Dedifferentiated amniotic fluid mesenchymal stem cell (primary cell): ENCODE measurements at regions not wholly inside any gene's neighbourhood (a gene's known extent, or its start where the extent isn't known, plus 50 kb on each side); places are given as distances from the start of the nearest gene placed in this dataset.
"Not testable (repeated sequence)": the region's sequence is repeated elsewhere in the genome, so short reads cannot be mapped to it uniquely, and the experiment has no call there.

Source experiments
- DNase-seq: peaks from one replicate; pipeline ENCODE4 v3.0.0-alpha.2; 2016; ENCODE audit errors: extremely low spot score

GRCh38 chr17:45586651-45586934 is 96.1 kb upstream of the PLEKHM1 start:
- DNase-seq = not testable (repeated sequence)

- DNase-seq = not testable (repeated sequence)
Measured at GRCh38 chr17:45592433-45592923, 102.0 kb upstream of the PLEKHM1 start.

GRCh38 chr17:45596347-45596746 is 105.8 kb upstream of the PLEKHM1 start:
- DNase-seq = not testable (repeated sequence)

GRCh38 chr17:45600052-45601012 is 109.8 kb upstream of the PLEKHM1 start:
- DNase-seq = not testable (repeated sequence)

DNA sequence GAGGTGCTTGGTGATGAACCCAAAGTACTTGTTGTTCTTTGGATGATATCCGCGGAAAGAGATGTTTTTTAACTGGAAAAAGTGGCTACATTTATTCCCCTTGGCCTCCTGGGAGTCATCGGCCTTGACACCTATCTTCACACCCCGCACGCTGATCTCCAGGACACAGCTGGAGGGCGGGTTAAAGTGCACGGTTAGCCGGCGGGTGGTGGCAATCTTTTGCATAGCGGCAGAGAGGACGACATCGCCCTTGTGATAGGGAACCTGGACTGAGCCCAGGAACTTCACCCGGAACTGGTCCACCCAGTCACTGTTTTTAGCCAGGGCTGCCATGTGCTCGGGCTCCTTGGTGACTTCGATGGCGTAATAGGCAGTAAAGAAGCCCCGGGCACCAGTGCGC is 110.5 kb upstream of the PLEKHM1 start:
- not testable (repeated sequence) for DNase-seq

- DNase-seq = not testable (repeated sequence)
Measured at GRCh38 chr17:45601605-45602539, 111.4 kb upstream of the PLEKHM1 start.

GRCh38 chr17:45605751-45606150 is 115.2 kb upstream of the PLEKHM1 start:
- not testable (repeated sequence) for DNase-seq

- not testable (repeated sequence) for DNase-seq
Measured at GRCh38 chr17:45619984-45620405, 129.5 kb upstream of the PLEKHM1 start.

GRCh38 chr17:45620468-45620867 is 129.9 kb upstream of the PLEKHM1 start:
- not testable (repeated sequence) for DNase-seq

GRCh38 chr17:45621087-45621486 is 130.6 kb upstream of the PLEKHM1 start:
- not testable (repeated sequence) for DNase-seq

DNA sequence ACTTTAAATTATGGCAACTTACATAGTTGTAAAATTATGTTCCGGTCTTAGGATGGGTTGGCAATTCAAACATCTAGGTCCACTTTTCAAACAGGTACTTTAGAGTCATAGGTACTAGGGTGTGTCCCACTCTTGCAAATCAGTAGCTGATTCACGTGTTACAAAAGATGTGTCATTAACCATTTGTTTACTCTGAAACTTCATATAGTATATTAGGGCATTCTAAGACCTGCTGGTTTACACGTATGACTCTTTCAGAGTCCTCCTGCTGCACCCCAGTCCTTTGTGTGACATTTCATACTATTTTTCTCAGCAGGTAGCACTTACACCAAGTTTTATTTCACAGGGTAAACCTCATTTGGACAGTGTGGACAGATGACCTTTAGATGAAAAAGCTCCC is 131.8 kb upstream of the PLEKHM1 start:
- DNase-seq = not testable (repeated sequence)

- no peak for DNase-seq
Measured at GRCh38 chr17:45628019-45628418, 137.5 kb upstream of the PLEKHM1 start.

DNA sequence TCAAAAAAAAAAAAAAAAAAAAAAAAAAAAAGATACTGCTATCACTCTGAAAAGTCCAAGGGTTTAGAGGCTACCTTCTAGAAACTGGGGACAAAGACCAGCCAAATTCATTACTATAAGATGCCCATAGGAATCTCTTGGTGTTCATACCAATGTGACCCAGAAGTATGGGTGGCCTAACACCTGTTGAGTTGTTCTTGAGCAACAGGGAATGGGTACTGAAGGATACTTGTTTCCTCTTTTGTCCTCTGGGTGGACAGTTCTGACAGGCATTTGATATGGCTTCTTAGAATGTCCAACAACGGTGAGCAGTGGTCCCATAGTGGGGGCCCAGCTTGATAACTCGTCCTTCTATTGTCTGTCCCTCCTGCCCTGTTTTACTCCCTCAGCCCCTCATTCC is 141.4 kb upstream of the PLEKHM1 start:
- DNase-seq = no peak

- DNase-seq = peak; percentile 52
Measured at GRCh38 chr17:45639297-45639849, 144.7 kb upstream of the CRHR1 start.

- peak; percentile 74 for DNase-seq
Measured at GRCh38 chr17:45640141-45640850, 143.8 kb upstream of the CRHR1 start.

GRCh38 chr17:45641541-45641940 is 142.6 kb upstream of the CRHR1 start:
- no peak for DNase-seq

- no peak for DNase-seq
Measured at GRCh38 chr17:45643591-45643990, 140.5 kb upstream of the CRHR1 start.

DNA sequence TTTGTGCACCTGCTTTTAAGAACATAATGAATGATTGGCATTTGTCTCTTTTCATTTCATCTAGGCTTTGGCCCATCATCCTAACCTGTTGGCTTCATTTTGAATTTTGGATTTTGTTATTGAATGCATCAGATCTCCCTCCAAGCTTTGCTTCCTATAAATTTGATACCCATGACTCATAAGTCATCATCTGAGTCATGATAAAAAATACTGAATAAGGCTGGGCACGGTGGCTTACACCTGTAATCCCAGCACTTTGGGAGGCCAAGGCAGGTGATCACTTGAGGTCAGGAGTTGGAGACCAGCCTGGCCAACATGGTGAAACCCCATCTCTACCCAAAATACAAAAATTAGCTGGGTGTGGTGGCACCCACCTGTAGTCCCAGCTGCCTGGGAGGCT is 139.5 kb upstream of the CRHR1 start:
- not testable (repeated sequence) for DNase-seq

DNA sequence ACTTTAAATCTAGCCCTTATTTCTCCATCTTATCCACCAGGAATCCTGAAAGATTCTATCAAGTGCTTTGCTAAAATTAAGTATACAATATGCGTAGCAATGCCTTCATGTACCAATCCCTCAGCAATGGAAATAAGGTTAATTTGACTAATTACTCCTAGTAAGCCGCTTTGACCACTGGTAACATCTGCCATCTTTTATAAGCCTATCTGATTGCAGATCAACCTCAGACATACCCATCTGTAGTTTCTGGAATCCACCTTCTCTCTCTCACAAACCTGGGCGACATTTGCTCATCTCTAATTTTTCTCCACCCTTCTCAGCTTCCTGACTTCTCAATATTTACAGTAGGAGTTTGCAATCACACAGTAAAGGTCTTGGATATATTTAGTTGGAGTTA is 138.8 kb upstream of the CRHR1 start:
- no peak for DNase-seq

- DNase-seq = no peak
Measured at GRCh38 chr17:45646288-45646988, 137.7 kb upstream of the CRHR1 start.

GRCh38 chr17:45648642-45649041 is 135.5 kb upstream of the CRHR1 start:
- no peak for DNase-seq
